Transverse colon (tissue), 4 donors: ENCODE measurements at regions not wholly inside any gene's neighbourhood (a gene's known extent, or its start where the extent isn't known, plus 50 kb on each side); places are given as distances from the start of the nearest gene placed in this dataset.

ENCODE experiments used
- DNase-seq: peaks from one replicate; pipeline ENCODE4 v3.0.0-alpha.2; 2019
- H3K27ac ChIP-seq, 4 donors: fragments of 200-600 bp; sonication (generic); 2 replicates each; pipeline ENCODE4 v1.5.1; 2016 to 2018; ENCODE audit warnings: inconsistent platforms in 4 of 4
- H3K27me3 ChIP-seq: fragments of 200-600 bp; sonication (generic); 2 replicates; pipeline ENCODE4 v1.5.1; 2017; ENCODE audit warnings: inconsistent platforms
- H3K36me3 ChIP-seq, 4 donors: fragments of 200-600 bp; sonication (generic); 2 replicates each; pipeline ENCODE4 v1.5.1; 2017 to 2019; ENCODE audit warnings: inconsistent platforms in 4 of 4
- H3K4me1 ChIP-seq, 4 donors: fragments of 200-600 bp; sonication (generic); 2 replicates each; pipeline ENCODE4 v1.5.1; 2017 to 2020; ENCODE audit warnings: inconsistent platforms in 4 of 4
- H3K4me3 ChIP-seq, 4 donors: fragments of 200-600 bp; sonication (generic); 1 replicate in 1 of 4; 2 replicates in 3 of 4; pipeline versions ENCODE4 v1.5.1 to v1.6.1; 2017 to 2019; ENCODE audit warnings: inconsistent platforms in 4 of 4
- H3K9me3 ChIP-seq, 2 donors: fragments of 200-600 bp; sonication (generic); 2 replicates each; pipeline ENCODE4 v1.5.1; 2017 to 2019; ENCODE audit warnings: inconsistent platforms in 2 of 2
- CTCF ChIP-seq, 5 experiments: fragments of 200-600 bp in 3 of 5; fragments of 450-650 bp in 2 of 5; sonication (generic) in 3 of 5; IDR thresholded peaks; 1 replicate in 2 of 5; 2 replicates in 3 of 5; pipeline ENCODE4 v1.5.1; 2016 to 2017; ENCODE audit warnings: antibody characterized with exemption in 5 of 5, inconsistent platforms in 3 of 5, mild to moderate bottlenecking in 2 of 5, moderate library complexity in 1 of 5
- EP300 ChIP-seq: sonication (generic); formaldehyde crosslinking; IDR thresholded peaks from one replicate; pipeline ENCODE4 v1.6.1; 2017; ENCODE audit warnings: antibody characterized with exemption, low read depth
- POLR2A ChIP-seq: fragments of 450-650 bp; IDR thresholded peaks from one replicate; pipeline ENCODE4 v1.6.1; 2016; ENCODE audit warnings: antibody characterized with exemption, mild to moderate bottlenecking, moderate library complexity
- POLR2AphosphoS5 ChIP-seq, 3 donors: sonication (generic); formaldehyde crosslinking; IDR thresholded peaks; one replicate each; pipeline ENCODE4 v1.6.1; 2016; ENCODE audit warnings: antibody characterized with exemption in 3 of 3
- WGBS, 2 donors: methylation state at CpG; one replicate each; pipeline ENCODE4 v1.1.5; 2018; ENCODE audit warnings: low coverage in 1 of 2; 5-methylcytosine and 5-hydroxymethylcytosine counted together
- in situ Hi-C, 4 donors: fragments of 200-750 bp; cut with MboI; loops; one replicate each; pipeline versions ENCODE4 v1.15.0 to v1.15.1; 2017; ENCODE audit warnings: low sequenced_read_pairs in 3 of 4, low pct_ligation_motif_present in 1 of 4, low pct_unique_long_range_greater_than_20kb in 1 of 4
- intact Hi-C: fragments of 100-400 bp; cut with DNase I; formaldehyde crosslinking; loops from one replicate; pipeline ENCODE4 v1.15.1; 2023; ENCODE audit warnings: low total_unique reads

GRCh38 chr7:46292741-46293140, 371.7 kb upstream of the IGFBP3 start:
- Histone ChIP-seq H3K27me3 (no peaks in the 10 kb centered on the region), H3K27ac (no peak overlapping the region), H3K9me3 (peaks cover 0 to 7% of the 10 kb centered on the region in 2 donors), H3K36me3 (no peaks in the 10 kb centered on the region), H3K4me3 (no peak overlapping the region), H3K4me1 (no peaks in the 10 kb centered on the region)
- 74 to 76% methylated on average over 7 of the region's 7 CpGs for WGBS, 2 donors
- DNase-seq = no peak
- TF ChIP-seq POLR2AphosphoS5 (IDR thresholded peaks at IDR 0.05) (no peak), POLR2A (no peak)
- in situ Hi-C loops (no loop called here), intact Hi-C loops (no loop called here)

GRCh38 chr7:46291601-46292150, 370.6 kb upstream of the IGFBP3 start:
- Histone ChIP-seq H3K27ac (peak overlapping the region in 1 of 4 donors; percentile 8), H3K4me3 (no peak overlapping the region), H3K4me1 (no peaks in the 10 kb centered on the region), H3K36me3 (no peaks in the 10 kb centered on the region), H3K9me3 (no peaks in the 10 kb centered on the region), H3K27me3 (no peaks in the 10 kb centered on the region)
- intact Hi-C loops (no loop called here), in situ Hi-C loops (no loop called here)
- no peak for TF ChIP-seq CTCF (IDR thresholded peaks at IDR 0.05)
- TF ChIP-seq EP300 = no peak
- no peak for TF ChIP-seq POLR2AphosphoS5 (IDR thresholded peaks at IDR 0.05)
- no peak for TF ChIP-seq POLR2A
- DNase-seq = no peak
- 58% methylated on average over 4 of the region's 4 CpGs for WGBS, 2 donors

- no peak for TF ChIP-seq POLR2A
- no peak for TF ChIP-seq CTCF (IDR thresholded peaks at IDR 0.05)
- no peak for TF ChIP-seq POLR2AphosphoS5 (IDR thresholded peaks at IDR 0.05)
- no peak for TF ChIP-seq EP300
- Histone ChIP-seq H3K27me3 (no peaks in the 10 kb centered on the region), H3K4me3 (no peak overlapping the region), H3K36me3 (no peaks in the 10 kb centered on the region), H3K27ac (no peak overlapping the region), H3K9me3 (no peaks in the 10 kb centered on the region), H3K4me1 (no peaks in the 10 kb centered on the region)
- 64% methylated on average over 5 of the region's 5 CpGs; no CpG with 5 or more reads in 1 of the 2 donors for WGBS, 2 donors
- in situ Hi-C loops = no loop called here
- no peak for DNase-seq
- intact Hi-C loops = no loop called here
These were observed 370.0 kb upstream of the IGFBP3 start for GRCh38 chr7:46291050-46291438.

- H3K36me3 ChIP-seq = no peaks in the 10 kb centered on the region
- no peaks in the 10 kb centered on the region for H3K27me3 ChIP-seq
- H3K4me3 ChIP-seq = no peak overlapping the region
- no peak for DNase-seq
- no peak for TF ChIP-seq CTCF (IDR thresholded peaks at IDR 0.05)
- no peak for TF ChIP-seq EP300
- TF ChIP-seq POLR2A = no peak
- no peak for TF ChIP-seq POLR2AphosphoS5 (IDR thresholded peaks at IDR 0.05)
- in situ Hi-C loops (no loop called here), intact Hi-C loops (no loop called here)
- no peaks in the 10 kb centered on the region for H3K9me3 ChIP-seq
- H3K27ac ChIP-seq = no peak overlapping the region
- WGBS, 2 donors = 17% methylated on average over 1 of the region's 1 CpG; no CpG with 5 or more reads in 1 of the 2 donors
- H3K4me1 ChIP-seq = no peaks in the 10 kb centered on the region
These were observed 369.4 kb upstream of the IGFBP3 start for GRCh38 chr7:46290374-46291049.
